Fibroblast of skin of left quadriceps (primary cell): ENCODE measurements at regions not wholly inside any gene's neighbourhood (a gene's known extent, or its start where the extent isn't known, plus 50 kb on each side); places are given as distances from the start of the nearest gene placed in this dataset.
A peak's percentile ranks its signal among the peaks of the same experiment; 100 is the strongest.

Experiments used
- DNase-seq, 2 experiments: peaks; one replicate each; pipeline ENCODE4 v3.0.0-alpha.2; 2013; ENCODE audit warnings: low read depth in 2 of 2

- no peak for DNase-seq
Measured at GRCh38 chr12:105924526-105925208, 214.1 kb downstream of the NUAK1 start.

- DNase-seq = no peak
Measured at GRCh38 chr12:105927564-105927963, 211.2 kb downstream of the NUAK1 start.

- no peak for DNase-seq
Measured at GRCh38 chr12:105928436-105928835, 210.3 kb downstream of the NUAK1 start.

GRCh38 chr12:105929192-105929591, 209.6 kb downstream of the NUAK1 start:
- no peak for DNase-seq

GRCh38 chr12:105930557-105931503, 207.9 kb downstream of the NUAK1 start:
- DNase-seq = no peak

- no peak for DNase-seq
Measured at GRCh38 chr12:105931762-105932570, 206.8 kb downstream of the NUAK1 start.

- peak; percentile 88 to 90 for DNase-seq
Measured at GRCh38 chr12:105933671-105934665, 204.8 kb downstream of the NUAK1 start.

- DNase-seq = no peak
Measured at GRCh38 chr12:105935106-105935505, 203.6 kb downstream of the NUAK1 start.

- no peak for DNase-seq
Measured at GRCh38 chr12:105935981-105936380, 202.8 kb downstream of the NUAK1 start.

GRCh38 chr12:105936496-105936895, 202.3 kb downstream of the NUAK1 start:
- no peak for DNase-seq

GRCh38 chr12:105937009-105937408, 201.7 kb downstream of the NUAK1 start:
- DNase-seq = no peak

- no peak for DNase-seq
Measured at GRCh38 chr12:105939181-105939721, 199.5 kb downstream of the NUAK1 start.

GRCh38 chr12:105942281-105942680, 196.5 kb downstream of the NUAK1 start:
- DNase-seq = no peak

GRCh38 chr12:105943525-105943924, 195.2 kb downstream of the NUAK1 start:
- DNase-seq = no peak

- DNase-seq = no peak
Measured at GRCh38 chr12:105944628-105945027, 194.1 kb downstream of the NUAK1 start.

GRCh38 chr12:105945880-105946279, 192.9 kb downstream of the NUAK1 start:
- DNase-seq = no peak

GRCh38 chr12:105946493-105946901, 192.3 kb downstream of the NUAK1 start:
- no peak for DNase-seq

- no peak for DNase-seq
Measured at GRCh38 chr12:105947906-105948305, 190.8 kb downstream of the NUAK1 start.

GRCh38 chr12:105948331-105948730, 190.4 kb downstream of the NUAK1 start:
- DNase-seq = no peak

GRCh38 chr12:105949391-105949790, 189.4 kb downstream of the NUAK1 start:
- no peak for DNase-seq

- DNase-seq = no peak
Measured at GRCh38 chr12:105951732-105952131, 187.0 kb downstream of the NUAK1 start.
